GM19468 (cell line): ENCODE measurements at regions not wholly inside any gene's neighbourhood (a gene's known extent, or its start where the extent isn't known, plus 50 kb on each side); places are given as distances from the start of the nearest gene placed in this dataset.

Experiments used
- ATAC-seq: cut with Tn5 transposase; IDR thresholded peaks from one replicate; pipeline ENCODE4 v1.9.1; 2021; ENCODE audit warnings: mild to moderate bottlenecking, moderate library complexity, moderate number of reproducible peaks; ENCODE audit not compliant: unreplicated experiment; ENCODE audit errors: extremely low read depth

GRCh38 chr18:55166260-55166598 lies 207.0 kb upstream of the CCDC68 start:
- no peak for ATAC-seq

DNA sequence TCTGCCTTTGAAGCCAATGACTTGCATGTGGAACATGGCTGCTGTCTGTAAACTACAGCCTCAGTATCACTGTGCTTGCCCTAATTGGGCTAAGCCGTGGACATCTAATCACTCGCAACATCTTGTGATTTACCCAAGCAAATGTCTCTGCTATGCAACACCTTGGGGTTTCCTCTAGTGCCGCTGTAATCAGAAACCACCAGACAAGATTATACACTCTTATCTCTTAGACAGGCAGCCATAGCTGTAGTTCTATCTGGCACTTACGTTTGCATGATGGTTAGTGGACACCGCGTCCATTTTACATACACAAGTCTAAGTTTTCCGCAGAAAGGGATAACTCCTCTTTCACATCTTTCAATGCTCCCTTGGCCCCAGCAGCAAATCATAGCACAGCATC lies 204.3 kb upstream of the CCDC68 start:
- no peak for ATAC-seq

DNA sequence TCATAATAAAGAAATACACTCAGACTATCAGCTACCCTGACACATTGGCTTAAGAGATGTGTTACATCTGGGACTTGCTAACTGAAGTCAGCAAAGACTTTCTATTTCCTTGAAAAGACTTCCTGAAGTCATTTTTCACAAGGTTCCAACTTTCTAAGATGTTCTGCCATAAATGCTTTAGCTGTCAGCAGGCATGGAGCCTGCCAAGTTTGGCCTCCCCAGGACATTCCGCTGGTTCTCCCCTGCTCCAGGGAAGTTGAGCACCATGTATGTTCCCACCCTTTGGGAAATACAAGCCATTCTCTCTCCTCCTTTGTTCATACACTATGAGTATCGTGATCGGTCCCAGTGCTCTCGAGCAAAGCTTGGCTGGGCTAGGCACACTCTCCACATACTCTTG lies 202.7 kb upstream of the CCDC68 start:
- ATAC-seq: no peak

DNA sequence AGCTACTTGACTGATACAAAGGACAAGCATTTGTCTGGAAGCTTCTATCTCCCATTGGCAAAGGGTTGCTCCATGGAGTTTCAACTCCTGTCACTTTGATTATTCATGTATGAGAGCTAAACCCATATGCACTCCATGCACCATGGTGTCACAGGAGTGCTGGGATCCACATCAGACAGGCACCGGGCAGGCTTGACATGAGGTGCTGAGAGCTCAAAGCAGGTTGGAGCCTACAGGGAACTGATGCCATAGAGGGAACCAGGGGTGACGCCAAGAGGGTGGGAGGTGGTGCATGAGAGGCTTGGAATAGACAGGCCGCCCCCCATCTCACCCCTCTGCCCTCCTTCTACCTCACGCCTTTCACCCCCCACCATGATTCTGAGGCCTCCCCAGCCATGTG lies 199.8 kb upstream of the CCDC68 start:
- no peak for ATAC-seq

GRCh38 chr18:55158570-55158969 lies 199.3 kb upstream of the CCDC68 start:
- ATAC-seq: no peak

DNA sequence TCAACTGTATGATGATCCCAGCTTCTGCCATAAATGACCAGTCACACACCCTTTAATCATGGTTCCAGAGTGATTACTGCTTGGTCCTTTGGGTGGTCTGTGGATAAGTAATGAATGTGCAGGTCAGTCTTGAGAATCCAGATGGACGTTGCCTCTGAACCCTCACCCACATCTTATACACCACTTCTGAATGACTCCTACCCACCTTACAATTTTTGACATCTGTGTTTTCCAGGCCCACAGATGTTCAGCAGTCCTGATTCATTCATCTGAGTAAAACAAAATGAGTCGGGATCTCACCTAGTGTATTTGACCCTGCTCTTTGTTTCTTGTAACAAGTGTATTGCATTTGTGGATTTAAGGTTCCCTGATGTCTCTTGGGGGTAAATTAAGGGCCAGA lies 194.1 kb upstream of the CCDC68 start:
- ATAC-seq: no peak

DNA sequence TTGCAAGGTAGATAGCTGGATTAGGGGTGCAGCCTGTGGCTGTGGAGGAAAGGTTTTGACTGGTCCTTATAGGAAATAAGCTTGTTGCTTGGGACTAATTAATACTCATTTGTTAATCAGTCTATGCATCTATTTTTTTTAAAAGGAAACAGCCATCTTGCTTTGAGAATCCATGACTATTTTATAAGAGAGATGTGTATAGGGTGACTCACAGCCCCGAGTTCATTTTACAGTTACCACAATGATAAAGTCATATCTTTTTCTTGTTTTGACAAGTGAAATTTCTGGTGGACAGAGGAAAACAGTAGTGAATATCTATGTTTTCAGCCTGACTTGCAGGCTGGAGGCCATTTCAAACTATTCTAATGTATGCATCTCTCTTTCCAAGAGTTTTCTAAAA lies 193.5 kb upstream of the CCDC68 start:
- no peak for ATAC-seq

- no peak for ATAC-seq
Measured at GRCh38 chr18:55149994-55150393, 190.7 kb upstream of the CCDC68 start.

- ATAC-seq: no peak
Measured at GRCh38 chr18:55147791-55148190, 188.5 kb upstream of the CCDC68 start.

DNA sequence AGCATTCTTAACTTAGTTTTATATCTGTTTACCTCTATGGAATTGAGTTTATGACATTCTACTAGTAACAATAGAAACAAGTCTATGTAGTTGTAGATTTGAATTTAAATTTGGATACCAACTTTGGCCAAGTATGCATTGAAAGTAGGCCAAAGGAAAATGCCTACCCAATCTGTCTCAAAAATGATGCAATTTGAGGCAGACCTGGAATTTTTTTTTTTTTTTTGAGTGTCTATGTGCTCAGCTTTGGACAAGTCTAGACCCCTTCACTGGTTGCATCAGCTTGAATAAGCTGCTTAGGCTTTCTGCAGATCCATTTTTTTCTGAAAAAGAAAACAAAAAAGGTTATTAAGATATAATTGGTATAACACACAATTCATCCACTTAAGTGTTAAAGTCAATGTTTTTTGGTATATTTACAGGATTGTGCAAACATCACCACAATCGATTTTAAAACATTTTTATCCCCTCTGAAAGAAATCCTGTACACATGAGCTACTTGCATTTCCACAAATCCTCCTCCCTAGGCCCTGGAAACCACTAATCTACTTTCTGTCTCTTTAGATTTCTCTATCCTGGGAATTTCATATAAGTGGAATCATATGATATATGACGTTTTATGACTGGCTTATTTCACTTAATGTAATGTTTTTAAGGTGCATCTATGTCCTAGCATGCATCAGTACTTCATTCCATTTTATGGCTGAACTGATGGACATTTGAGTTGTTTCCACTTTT lies 185.1 kb upstream of the CCDC68 start:
- ATAC-seq: no peak

DNA sequence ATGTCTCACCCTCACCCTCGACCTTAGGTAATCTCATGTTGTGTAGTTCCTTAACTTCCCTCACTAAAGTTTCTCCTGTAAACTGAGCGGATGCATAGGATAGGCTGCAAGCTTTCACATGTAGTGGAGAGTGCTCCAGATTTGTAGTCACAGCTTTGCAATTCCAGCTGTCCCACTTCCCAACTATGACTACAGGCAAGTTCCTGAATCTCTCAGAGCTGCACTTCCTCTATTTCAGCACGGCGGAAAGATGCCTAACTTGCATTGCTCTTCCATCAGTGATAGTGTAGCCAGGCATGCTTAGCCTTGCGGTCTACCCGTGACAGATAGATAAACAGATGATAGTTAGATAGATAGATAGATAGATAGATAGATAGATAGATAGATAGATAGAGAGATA lies 183.1 kb upstream of the CCDC68 start:
- no peak for ATAC-seq

DNA sequence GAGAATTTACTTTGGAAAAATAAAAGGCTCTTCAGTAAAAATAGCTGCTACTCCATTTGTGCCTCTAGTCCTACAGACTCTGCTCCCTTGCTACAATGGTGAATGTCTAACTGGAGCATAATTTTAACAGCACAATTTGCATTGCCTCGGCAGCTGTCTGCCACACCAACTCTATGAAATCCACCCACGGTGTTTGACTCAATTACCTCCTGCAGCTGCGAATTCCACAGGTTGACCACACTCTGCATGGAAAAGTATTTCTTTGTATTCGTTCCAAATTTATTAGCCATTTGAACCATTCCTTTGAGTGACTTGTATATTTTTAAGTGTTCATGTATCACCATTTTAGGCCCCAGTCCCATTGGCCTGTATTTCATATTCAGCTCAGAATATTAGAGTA lies 182.1 kb upstream of the CCDC68 start:
- no peak for ATAC-seq

GRCh38 chr18:55139836-55140235 lies 180.6 kb upstream of the CCDC68 start:
- no peak for ATAC-seq

DNA sequence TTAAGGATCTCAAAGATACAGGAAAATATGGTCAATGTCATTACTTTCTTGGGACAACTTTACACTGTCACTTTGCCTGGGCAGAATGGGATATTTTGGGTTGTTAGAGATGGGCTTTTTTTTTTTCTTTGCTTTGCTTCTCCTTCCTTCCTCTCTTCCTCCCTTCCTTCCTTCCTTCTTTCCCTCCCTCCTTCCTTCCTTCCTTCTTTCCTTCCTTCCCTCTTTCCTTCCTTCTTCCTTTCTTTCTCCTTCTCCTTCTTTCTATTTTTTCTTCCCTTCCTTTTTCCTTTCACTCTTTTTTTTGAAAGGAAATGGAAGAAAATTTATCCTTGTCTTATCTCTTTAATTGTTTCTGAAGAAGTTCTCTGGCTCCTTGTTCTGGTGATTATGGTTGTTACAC lies 180.0 kb upstream of the CCDC68 start:
- no peak for ATAC-seq

DNA sequence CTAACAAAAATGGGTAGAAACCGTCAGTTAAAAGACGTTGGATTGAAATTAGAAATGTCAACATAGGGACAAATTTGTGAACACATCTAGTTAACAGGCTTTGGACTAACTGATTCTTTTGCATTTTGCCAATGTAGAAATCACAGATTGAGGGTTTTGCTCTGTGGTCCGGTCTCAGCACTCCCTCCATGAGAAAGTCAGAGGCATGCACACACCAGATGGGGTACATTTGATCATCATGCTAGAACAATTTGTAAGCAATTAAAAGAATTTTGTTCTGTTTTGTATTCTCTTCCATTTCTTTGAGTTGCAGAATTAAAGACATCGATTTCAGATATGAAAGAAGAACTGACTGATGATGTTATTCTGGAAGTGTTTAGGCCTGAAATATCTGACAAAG lies 179.1 kb upstream of the CCDC68 start:
- no peak for ATAC-seq

GRCh38 chr18:55137602-55138001 lies 178.3 kb upstream of the CCDC68 start:
- no peak for ATAC-seq

DNA sequence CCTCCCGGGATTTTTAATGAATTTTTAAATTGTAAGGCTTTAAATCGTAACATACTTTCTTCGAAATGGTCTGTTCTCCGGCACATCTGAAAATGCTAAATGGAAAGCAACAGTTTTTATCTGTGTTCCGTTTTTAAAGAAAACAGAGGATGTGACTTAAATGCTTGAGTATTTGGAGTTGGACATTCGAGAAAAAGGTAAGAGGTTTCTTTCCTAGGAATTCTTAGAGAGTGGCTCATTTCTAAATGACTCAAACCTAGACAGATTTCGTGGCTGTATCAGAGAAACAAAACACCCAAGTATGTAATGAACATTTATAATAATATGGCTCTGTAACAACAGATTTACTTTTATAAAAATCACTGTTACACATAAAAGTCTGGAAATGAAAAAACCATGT lies 177.6 kb upstream of the CCDC68 start:
- no peak for ATAC-seq

GRCh38 chr18:55136258-55136657 lies 177.0 kb upstream of the CCDC68 start:
- ATAC-seq: no peak

DNA sequence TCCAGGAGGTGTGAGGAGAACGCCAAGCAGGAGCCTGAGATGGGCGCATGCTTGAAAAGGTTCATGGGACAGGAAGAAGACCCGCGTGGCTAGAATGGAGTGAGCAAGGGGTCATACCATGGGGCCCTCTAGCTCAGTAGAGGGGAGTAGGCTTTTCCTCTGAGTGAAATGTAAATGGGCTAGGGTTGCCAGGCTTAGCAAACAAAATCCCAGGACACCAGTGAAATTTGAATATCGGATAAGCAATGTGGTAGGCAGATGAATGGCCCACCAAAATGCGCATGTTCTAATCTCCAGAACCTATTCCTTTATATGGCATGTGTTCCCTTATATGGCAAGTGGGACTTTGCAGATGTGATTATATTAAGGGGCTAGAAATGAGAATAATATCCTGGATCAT lies 174.1 kb upstream of the CCDC68 start:
- no peak for ATAC-seq

- no peak for ATAC-seq
Measured at GRCh38 chr18:55128437-55128836, 169.2 kb upstream of the CCDC68 start.

- no peak for ATAC-seq
Measured at GRCh38 chr18:55124078-55124763, 165.0 kb upstream of the CCDC68 start.

GRCh38 chr18:55123361-55123760 lies 164.1 kb upstream of the CCDC68 start:
- ATAC-seq: no peak
